ENCODE measurements at regions not wholly inside any gene's neighbourhood (a gene's known extent, or its start where the extent isn't known, plus 50 kb on each side); places are given as distances from the start of the nearest gene placed in this dataset.

DNA sequence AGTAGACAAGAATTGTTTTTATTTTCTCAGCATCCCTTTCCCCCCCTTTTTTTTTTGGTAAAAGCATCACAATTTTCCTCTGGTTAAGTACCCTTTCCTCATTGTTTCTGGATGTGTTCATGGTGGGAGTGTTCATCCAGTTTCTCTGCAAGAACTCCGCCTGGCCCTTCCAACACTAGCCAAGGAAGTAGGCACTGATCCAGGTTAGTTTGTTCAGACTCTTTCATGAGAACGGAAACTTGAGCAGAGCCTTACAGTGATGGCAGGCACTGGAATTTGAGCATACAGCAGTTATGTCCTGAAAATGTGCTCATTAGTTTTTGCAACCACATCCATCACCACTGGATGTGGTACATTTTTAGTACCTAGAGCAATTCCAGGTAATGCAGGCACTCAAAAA, 336.1 kb upstream of the BOD1L1 start:
- Histone ChIP-seq H3K4me3 (no peak overlapping the region), H3K36me3 (replicated peaks in 1 of 2) (no peaks in the 10 kb centered on the region), H3K9me3 (replicated peaks in 1 of 3) (no peaks in the 10 kb centered on the region), H3K4me1 (replicated peaks in 1 of 2) (peaks cover 0 to 12% of the 10 kb centered on the region in 2 donors), H3K27ac (no peak overlapping the region), H3K27me3 (no peaks in the 10 kb centered on the region)
- TF ChIP-seq, protein P1, sequence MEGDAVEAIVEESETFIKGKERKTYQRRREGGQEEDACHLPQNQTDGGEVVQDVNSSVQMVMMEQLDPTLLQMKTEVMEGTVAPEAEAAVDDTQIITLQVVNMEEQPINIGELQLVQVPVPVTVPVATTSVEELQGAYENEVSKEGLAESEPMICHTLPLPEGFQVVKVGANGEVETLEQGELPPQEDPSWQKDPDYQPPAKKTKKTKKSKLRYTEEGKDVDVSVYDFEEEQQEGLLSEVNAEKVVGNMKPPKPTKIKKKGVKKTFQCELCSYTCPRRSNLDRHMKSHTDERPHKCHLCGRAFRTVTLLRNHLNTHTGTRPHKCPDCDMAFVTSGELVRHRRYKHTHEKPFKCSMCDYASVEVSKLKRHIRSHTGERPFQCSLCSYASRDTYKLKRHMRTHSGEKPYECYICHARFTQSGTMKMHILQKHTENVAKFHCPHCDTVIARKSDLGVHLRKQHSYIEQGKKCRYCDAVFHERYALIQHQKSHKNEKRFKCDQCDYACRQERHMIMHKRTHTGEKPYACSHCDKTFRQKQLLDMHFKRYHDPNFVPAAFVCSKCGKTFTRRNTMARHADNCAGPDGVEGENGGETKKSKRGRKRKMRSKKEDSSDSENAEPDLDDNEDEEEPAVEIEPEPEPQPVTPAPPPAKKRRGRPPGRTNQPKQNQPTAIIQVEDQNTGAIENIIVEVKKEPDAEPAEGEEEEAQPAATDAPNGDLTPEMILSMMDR (IDR thresholded peaks at IDR 0.05), result no peak
- no peak for TF ChIP-seq POLR2A (IDR thresholded peaks at IDR 0.05)
- WGBS, 4 donors, result 61 to 79% (median 70%) methylated on average over 2 of the region's 2 CpGs
- intact Hi-C loops (cut with DNase I), result no loop called here
- DNase-seq, result no peak

- no peaks in the 10 kb centered on the region for H3K27me3 ChIP-seq
- no peak overlapping the region for H3K4me3 ChIP-seq
- no peaks in the 10 kb centered on the region for H3K9me3 ChIP-seq (replicated peaks in 1 of 3)
- H3K4me1 ChIP-seq (replicated peaks in 1 of 2), result peaks cover 0 to 12% of the 10 kb centered on the region in 2 donors
- DNase-seq, result peak in 5 of 7 donors; percentile 40 to 55 (median 48)
- intact Hi-C loops (cut with DNase I), result no loop called here
- WGBS, 4 donors, result 41 to 63% (median 50%) methylated on average over 8 of the region's 8 CpGs
- TF ChIP-seq POLR2A (IDR thresholded peaks at IDR 0.05), result no peak
- TF ChIP-seq, protein P1 (IDR thresholded peaks at IDR 0.05), result peak in 2 of 6 experiments; percentile 12 to 13
- no peaks in the 10 kb centered on the region for H3K36me3 ChIP-seq (replicated peaks in 1 of 2)
- H3K27ac ChIP-seq, result no peak overlapping the region
These were observed 339.0 kb upstream of the BOD1L1 start for GRCh38 chr4:13966231-13967195.

DNA sequence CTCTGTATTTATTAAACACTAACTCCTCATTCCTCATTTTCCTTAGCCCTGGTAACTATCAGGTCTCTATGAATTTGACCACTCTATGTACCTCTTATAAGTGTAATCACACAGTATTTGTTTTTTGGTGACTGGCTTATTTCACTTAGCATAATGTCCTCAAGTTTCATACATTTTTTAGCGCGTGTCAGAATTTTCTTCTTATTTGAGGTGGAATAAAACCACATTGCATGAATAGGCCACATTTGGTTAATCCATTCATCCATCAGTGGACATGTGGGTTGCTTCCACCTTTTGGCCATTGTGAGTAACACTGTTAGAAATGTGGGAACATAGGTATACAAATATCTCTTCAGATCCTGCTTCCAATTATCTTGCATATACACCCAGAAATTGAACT, 341.2 kb upstream of the BOD1L1 start:
- WGBS, 4 donors, result 97 to 98% (median 98%) methylated on average over 2 of the region's 2 CpGs

GRCh38 chr4:13970349-13970748, 342.8 kb upstream of the BOD1L1 start:
- TF ChIP-seq, protein P1 (IDR thresholded peaks at IDR 0.05), result no peak
- no peak for TF ChIP-seq POLR2A (IDR thresholded peaks at IDR 0.05)
- Histone ChIP-seq H3K36me3 (replicated peaks in 1 of 2) (no peaks in the 10 kb centered on the region), H3K27ac (no peak overlapping the region), H3K4me3 (no peak overlapping the region), H3K27me3 (no peaks in the 10 kb centered on the region), H3K4me1 (replicated peaks in 1 of 2) (peaks cover 0 to 12% of the 10 kb centered on the region in 2 donors), H3K9me3 (replicated peaks in 1 of 3) (no peaks in the 10 kb centered on the region)
- intact Hi-C loops (cut with DNase I), result no loop called here
- no peak for DNase-seq
- WGBS, 4 donors, result 97 to 100% (median 98%) methylated on average over 2 of the region's 2 CpGs

More for the DNA sequence above, 341.2 kb upstream of the BOD1L1 start:
- no peak overlapping the region for H3K4me3 ChIP-seq
- H3K36me3 ChIP-seq (replicated peaks in 1 of 2), result no peaks in the 10 kb centered on the region
- TF ChIP-seq, protein P1 (IDR thresholded peaks at IDR 0.05), result no peak
- TF ChIP-seq POLR2A (IDR thresholded peaks at IDR 0.05), result no peak
- intact Hi-C loops (cut with DNase I), result no loop called here
- no peaks in the 10 kb centered on the region for H3K9me3 ChIP-seq (replicated peaks in 1 of 3)
- peaks cover 0 to 12% of the 10 kb centered on the region in 2 donors for H3K4me1 ChIP-seq (replicated peaks in 1 of 2)
- no peak overlapping the region for H3K27ac ChIP-seq
- no peaks in the 10 kb centered on the region for H3K27me3 ChIP-seq
- DNase-seq, result no peak

Data from adrenal gland (tissue), 9 donors.